HepG2 (cell line): ENCODE measurements at regions not wholly inside any gene's neighbourhood (a gene's known extent, or its start where the extent isn't known, plus 50 kb on each side); places are given as distances from the start of the nearest gene placed in this dataset.

Experiments
- CTCF ChIP-seq: sonication (generic); formaldehyde crosslinking; IDR thresholded peaks from 2 replicates; pipeline ENCODE4 v1.5.0; 2020; ENCODE audit warnings: mild to moderate bottlenecking, missing genetic modification reagents, moderate library complexity
- DR1 ChIP-seq: sonication (generic); formaldehyde crosslinking; IDR thresholded peaks from 2 replicates; pipeline ENCODE4 v1.8.0; 2021; ENCODE audit warnings: mild to moderate bottlenecking, missing genetic modification reagents, inconsistent platforms
- HNRNPUL1 ChIP-seq: fragments of 200-400 bp; formaldehyde crosslinking; IDR thresholded peaks from 2 replicates; pipeline ENCODE4 v1.6.1; 2017; ENCODE audit warnings: low read depth, mild to moderate bottlenecking, low read length, moderate library complexity
- KLF16 ChIP-seq, 2 experiments: sonication (generic) in 1 of 2; formaldehyde crosslinking in 1 of 2; IDR thresholded peaks; 2 replicates each; pipeline versions ENCODE4 v1.6.1 to v1.8.0; 2016 to 2023; ENCODE audit warnings: missing genetic modification reagents in 2 of 2, missing compliant biosample characterization in 1 of 2
- POLR2A ChIP-seq, 2 experiments: IDR thresholded peaks; 2 replicates each; pipeline ENCODE4 v1.6.1; 2011; ENCODE audit warnings: low read depth in 2 of 2, low read length in 2 of 2, mild to moderate bottlenecking in 1 of 2, moderate library complexity in 1 of 2; ENCODE audit not compliant: insufficient read depth in 1 of 2
- POLR2AphosphoS5 ChIP-seq: IDR thresholded peaks from 2 replicates; pipeline ENCODE4 v1.6.1; 2012; ENCODE audit warnings: low read depth, low read length
- RFX5 ChIP-seq: IDR thresholded peaks from 2 replicates; pipeline ENCODE4 v1.6.1; 2011; ENCODE audit warnings: low read depth, low read length, improper control_type of control experiment
- SRF ChIP-seq: IDR thresholded peaks from 2 replicates; pipeline ENCODE4 v1.6.1; 2011; ENCODE audit warnings: mild to moderate bottlenecking, low read depth, low read length, moderate library complexity
- TEAD3 ChIP-seq: optimal IDR thresholded peaks from 2 replicates; pipeline ENCODE3; 2016; ENCODE audit warnings: borderline replicate concordance
- TRIM24 ChIP-seq: sonication (generic); formaldehyde crosslinking; IDR thresholded peaks from 2 replicates; pipeline ENCODE4 v1.8.0; 2022; ENCODE audit warnings: mild to moderate bottlenecking, missing genetic modification reagents
- ZBTB7A ChIP-seq: sonication (generic); formaldehyde crosslinking; IDR thresholded peaks from 2 replicates; pipeline ENCODE4 v1.8.0; 2022; ENCODE audit warnings: mild to moderate bottlenecking, missing genetic modification reagents

- TF ChIP-seq POLR2AphosphoS5 (no peak), DR1 (no peak), CTCF (no peak), ZBTB7A (CRISPR knock-in tag) (no peak), RFX5 (no peak), KLF16 (CRISPR knock-in tag; IDR thresholded peaks at IDR 0.05) (no peak), SRF (no peak), HNRNPUL1 (no peak), POLR2A (IDR thresholded peaks at IDR 0.05; ENCODE audit: insufficient read depth in 1 of 2, low read depth in 2 of 2, low read length in 2 of 2) (no peak), TRIM24 (no peak), TEAD3 (CRISPR knock-in tag) (no peak)
Observed at GRCh38 chr3:153070511-153070868, 91.5 kb upstream of the RAP2B start.
